T-helper 2 cell treated with Interferon-gamma antibody and Interleukin-4, amounts not matched to agents 5 μg/mL and 100 μg/mL, for 36 hours (primary cell): ENCODE measurements at regions not wholly inside any gene's neighbourhood (a gene's known extent, or its start where the extent isn't known, plus 50 kb on each side); places are given as distances from the start of the nearest gene placed in this dataset.

Experiments used
- DNase-seq: peaks from one replicate; pipeline ENCODE4 v3.0.0; 2021; ENCODE audit warnings: low spot score
- H3K27ac Mint-ChIP-seq: one replicate; pipeline ENCODE4 v1.8.0; 2021; ENCODE audit warnings: mild to moderate bottlenecking, mixed read lengths
- H3K27me3 Mint-ChIP-seq: one replicate; pipeline ENCODE4 v1.8.0; 2021; ENCODE audit warnings: low read depth, mixed read lengths
- H3K36me3 Mint-ChIP-seq: one replicate; pipeline ENCODE4 v1.8.0; 2021; ENCODE audit warnings: low read depth, mixed read lengths
- H3K4me1 Mint-ChIP-seq: one replicate; pipeline ENCODE4 v1.8.0; 2021; ENCODE audit warnings: low read depth, mixed read lengths
- H3K4me3 Mint-ChIP-seq: one replicate; pipeline ENCODE4 v1.8.0; 2022; ENCODE audit warnings: mild to moderate bottlenecking, moderate library complexity, mixed read lengths
- H3K9me3 Mint-ChIP-seq: one replicate; pipeline ENCODE4 v1.8.0; 2021; ENCODE audit warnings: mixed read lengths

- peaks cover 2% of the 10 kb centered on the region for H3K9me3 Mint-ChIP-seq
- no peaks in the 10 kb centered on the region for H3K27me3 Mint-ChIP-seq
- H3K4me1 Mint-ChIP-seq = peaks cover 73% of the 10 kb centered on the region
- H3K36me3 Mint-ChIP-seq = peaks cover under 1% of the 10 kb centered on the region
- peak; percentile 89 for DNase-seq
- peak overlapping the region; percentile 89 for H3K27ac Mint-ChIP-seq
- peak overlapping the region; percentile 71 for H3K4me3 Mint-ChIP-seq
These were observed 124.1 kb upstream of the RASGRP1 start for GRCh38 chr15:38688761-38689160.

GRCh38 chr15:38689522-38689921 is 124.9 kb upstream of the RASGRP1 start:
- Mint-ChIP-seq H3K36me3 (peaks cover 4% of the 10 kb centered on the region), H3K27me3 (no peaks in the 10 kb centered on the region), H3K27ac (peak overlapping the region; percentile 89), H3K9me3 (peaks cover 4% of the 10 kb centered on the region), H3K4me1 (peaks cover 73% of the 10 kb centered on the region), H3K4me3 (peak overlapping the region; percentile 71)
- DNase-seq = no peak

- H3K4me1 Mint-ChIP-seq = peaks cover 74% of the 10 kb centered on the region
- DNase-seq = no peak
- H3K27ac Mint-ChIP-seq = peak overlapping the region; percentile 64
- peaks cover 4% of the 10 kb centered on the region for H3K9me3 Mint-ChIP-seq
- peaks cover 4% of the 10 kb centered on the region for H3K36me3 Mint-ChIP-seq
- H3K27me3 Mint-ChIP-seq = no peaks in the 10 kb centered on the region
- H3K4me3 Mint-ChIP-seq = peak overlapping the region; percentile 1
These were observed 125.6 kb upstream of the RASGRP1 start for GRCh38 chr15:38690216-38690615.

- H3K4me3 Mint-ChIP-seq = peak overlapping the region; percentile 11
- peaks cover 4% of the 10 kb centered on the region for H3K9me3 Mint-ChIP-seq
- H3K27ac Mint-ChIP-seq = peak overlapping the region; percentile 47
- H3K36me3 Mint-ChIP-seq = peaks cover 4% of the 10 kb centered on the region
- H3K27me3 Mint-ChIP-seq = no peaks in the 10 kb centered on the region
- peaks cover 75% of the 10 kb centered on the region for H3K4me1 Mint-ChIP-seq
- DNase-seq = peak; percentile 72
These were observed 126.2 kb upstream of the RASGRP1 start for GRCh38 chr15:38690719-38691332.

GRCh38 chr15:38691377-38691776 is 126.8 kb upstream of the RASGRP1 start:
- peak overlapping the region; percentile 38 for H3K27ac Mint-ChIP-seq
- no peaks in the 10 kb centered on the region for H3K27me3 Mint-ChIP-seq
- peaks cover 4% of the 10 kb centered on the region for H3K9me3 Mint-ChIP-seq
- H3K36me3 Mint-ChIP-seq = peaks cover 4% of the 10 kb centered on the region
- DNase-seq = no peak
- H3K4me1 Mint-ChIP-seq = peaks cover 75% of the 10 kb centered on the region
- no peak overlapping the region for H3K4me3 Mint-ChIP-seq

- Mint-ChIP-seq H3K4me3 (no peak overlapping the region), H3K4me1 (peaks cover 77% of the 10 kb centered on the region), H3K9me3 (peaks cover 4% of the 10 kb centered on the region), H3K27ac (no peak overlapping the region), H3K27me3 (no peaks in the 10 kb centered on the region), H3K36me3 (peaks cover 4% of the 10 kb centered on the region)
- DNase-seq = no peak
These were observed 127.6 kb upstream of the RASGRP1 start for GRCh38 chr15:38691965-38692788.

GRCh38 chr15:38692789-38693062 is 128.1 kb upstream of the RASGRP1 start:
- H3K36me3 Mint-ChIP-seq = peaks cover 4% of the 10 kb centered on the region
- H3K4me1 Mint-ChIP-seq = peaks cover 77% of the 10 kb centered on the region
- no peak for DNase-seq
- no peak overlapping the region for H3K4me3 Mint-ChIP-seq
- H3K9me3 Mint-ChIP-seq = peaks cover 4% of the 10 kb centered on the region
- no peaks in the 10 kb centered on the region for H3K27me3 Mint-ChIP-seq
- H3K27ac Mint-ChIP-seq = no peak overlapping the region

GRCh38 chr15:38695249-38696108 is 130.9 kb upstream of the RASGRP1 start:
- peaks cover 76% of the 10 kb centered on the region for H3K4me1 Mint-ChIP-seq
- peak overlapping the region; percentile 74 for H3K4me3 Mint-ChIP-seq
- no peak for DNase-seq
- peaks cover 4% of the 10 kb centered on the region for H3K36me3 Mint-ChIP-seq
- H3K9me3 Mint-ChIP-seq = peaks cover 4% of the 10 kb centered on the region
- H3K27ac Mint-ChIP-seq = peak overlapping the region; percentile 86
- H3K27me3 Mint-ChIP-seq = no peaks in the 10 kb centered on the region

- H3K27me3 Mint-ChIP-seq = no peaks in the 10 kb centered on the region
- H3K27ac Mint-ChIP-seq = peak overlapping the region; percentile 86
- peaks cover 4% of the 10 kb centered on the region for H3K9me3 Mint-ChIP-seq
- H3K36me3 Mint-ChIP-seq = peaks cover 4% of the 10 kb centered on the region
- H3K4me3 Mint-ChIP-seq = peak overlapping the region; percentile 74
- H3K4me1 Mint-ChIP-seq = peaks cover 73% of the 10 kb centered on the region
- DNase-seq = peak; percentile 77
These were observed 131.6 kb upstream of the RASGRP1 start for GRCh38 chr15:38696109-38696727.

- Mint-ChIP-seq H3K27ac (peak overlapping the region; percentile 86), H3K4me3 (peak overlapping the region; percentile 74), H3K4me1 (peaks cover 69% of the 10 kb centered on the region)
These were observed 132.3 kb upstream of the RASGRP1 start for GRCh38 chr15:38696790-38697495.

GRCh38 chr15:38698254-38698653 is 133.6 kb upstream of the RASGRP1 start:
- no peak for DNase-seq
- Mint-ChIP-seq H3K4me3 (peak overlapping the region; percentile 74), H3K9me3 (peaks cover 4% of the 10 kb centered on the region), H3K4me1 (peaks cover 67% of the 10 kb centered on the region), H3K27me3 (peaks cover 6% of the 10 kb centered on the region), H3K27ac (peak overlapping the region; percentile 62), H3K36me3 (peaks cover 4% of the 10 kb centered on the region)

More at GRCh38 chr15:38696790-38697495, 132.3 kb upstream of the RASGRP1 start:
- H3K27me3 Mint-ChIP-seq = no peaks in the 10 kb centered on the region
- H3K36me3 Mint-ChIP-seq = peaks cover 4% of the 10 kb centered on the region
- no peak for DNase-seq
- H3K9me3 Mint-ChIP-seq = peaks cover 4% of the 10 kb centered on the region

GRCh38 chr15:38699633-38700230 is 135.1 kb upstream of the RASGRP1 start:
- Mint-ChIP-seq H3K4me1 (peaks cover 58% of the 10 kb centered on the region), H3K9me3 (no peaks in the 10 kb centered on the region), H3K4me3 (peak overlapping the region; percentile 46), H3K36me3 (no peaks in the 10 kb centered on the region), H3K27me3 (peaks cover 6% of the 10 kb centered on the region), H3K27ac (peak overlapping the region; percentile 55)
- DNase-seq = peak; percentile 67

GRCh38 chr15:38701149-38701548 is 136.5 kb upstream of the RASGRP1 start:
- Mint-ChIP-seq H3K4me1 (peaks cover 45% of the 10 kb centered on the region), H3K27ac (no peak overlapping the region), H3K4me3 (no peak overlapping the region)

More at GRCh38 chr15:38701149-38701548, 136.5 kb upstream of the RASGRP1 start:
- Mint-ChIP-seq H3K9me3 (no peaks in the 10 kb centered on the region), H3K36me3 (no peaks in the 10 kb centered on the region), H3K27me3 (peaks cover 6% of the 10 kb centered on the region)
- DNase-seq = no peak
